ENCODE measurements at regions not wholly inside any gene's neighbourhood (a gene's known extent, or its start where the extent isn't known, plus 50 kb on each side); places are given as distances from the start of the nearest gene placed in this dataset.
"Not testable (repeated sequence)": the region's sequence is repeated elsewhere in the genome, so short reads cannot be mapped to it uniquely, and the experiment has no call there.

DNA sequence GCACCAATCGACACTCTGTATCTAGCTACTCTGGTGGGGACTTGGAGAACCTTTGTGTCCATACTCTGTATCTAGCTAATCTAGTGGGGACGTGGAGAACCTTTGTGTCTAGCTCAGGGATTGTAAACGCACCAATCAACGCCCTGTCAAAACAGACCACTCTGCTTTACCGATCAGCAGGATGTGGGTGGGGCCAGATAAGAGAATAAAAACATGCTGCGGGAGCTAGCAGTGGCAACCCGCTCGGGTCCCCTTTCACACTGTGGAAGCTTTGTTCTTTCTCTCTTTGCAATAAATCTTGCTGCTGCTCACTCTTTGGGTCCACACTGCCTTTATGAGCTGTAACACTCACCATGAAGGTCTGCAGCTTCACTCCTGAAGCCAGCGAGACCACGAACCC, 104.0 kb upstream of the JCAD start:
- TF ChIP-seq, protein P1, sequence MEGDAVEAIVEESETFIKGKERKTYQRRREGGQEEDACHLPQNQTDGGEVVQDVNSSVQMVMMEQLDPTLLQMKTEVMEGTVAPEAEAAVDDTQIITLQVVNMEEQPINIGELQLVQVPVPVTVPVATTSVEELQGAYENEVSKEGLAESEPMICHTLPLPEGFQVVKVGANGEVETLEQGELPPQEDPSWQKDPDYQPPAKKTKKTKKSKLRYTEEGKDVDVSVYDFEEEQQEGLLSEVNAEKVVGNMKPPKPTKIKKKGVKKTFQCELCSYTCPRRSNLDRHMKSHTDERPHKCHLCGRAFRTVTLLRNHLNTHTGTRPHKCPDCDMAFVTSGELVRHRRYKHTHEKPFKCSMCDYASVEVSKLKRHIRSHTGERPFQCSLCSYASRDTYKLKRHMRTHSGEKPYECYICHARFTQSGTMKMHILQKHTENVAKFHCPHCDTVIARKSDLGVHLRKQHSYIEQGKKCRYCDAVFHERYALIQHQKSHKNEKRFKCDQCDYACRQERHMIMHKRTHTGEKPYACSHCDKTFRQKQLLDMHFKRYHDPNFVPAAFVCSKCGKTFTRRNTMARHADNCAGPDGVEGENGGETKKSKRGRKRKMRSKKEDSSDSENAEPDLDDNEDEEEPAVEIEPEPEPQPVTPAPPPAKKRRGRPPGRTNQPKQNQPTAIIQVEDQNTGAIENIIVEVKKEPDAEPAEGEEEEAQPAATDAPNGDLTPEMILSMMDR (IDR thresholded peaks at IDR 0.05): not testable (repeated sequence)
- not testable (repeated sequence) for TF ChIP-seq POLR2A (IDR thresholded peaks at IDR 0.05)

Data from uterus (tissue), 2 donors.